Epithelial cell of esophagus (primary cell): ENCODE measurements at regions not wholly inside any gene's neighbourhood (a gene's known extent, or its start where the extent isn't known, plus 50 kb on each side); places are given as distances from the start of the nearest gene placed in this dataset.
A peak's percentile ranks its signal among the peaks of the same experiment; 100 is the strongest.
"Not testable (repeated sequence)": the region's sequence is repeated elsewhere in the genome, so short reads cannot be mapped to it uniquely, and the experiment has no call there.

ENCODE experiments used
- DNase-seq: peaks from one replicate; pipeline ENCODE4 v3.0.0; 2010; ENCODE audit warnings: low read depth
- H3K4me3 ChIP-seq: 2 replicates; pipeline ENCODE4 v1.5.1; 2011; ENCODE audit warnings: mild to moderate bottlenecking, low read length, control low read depth
- TF ChIP-seq, protein P1 (sequence below): IDR thresholded peaks from 2 replicates; pipeline ENCODE4 v1.5.1; 2011; ENCODE audit warnings: low read depth, mild to moderate bottlenecking, low read length, control low read depth, inconsistent platforms; ENCODE audit not compliant: insufficient read depth; ENCODE audit errors: missing control alignments

DNA sequence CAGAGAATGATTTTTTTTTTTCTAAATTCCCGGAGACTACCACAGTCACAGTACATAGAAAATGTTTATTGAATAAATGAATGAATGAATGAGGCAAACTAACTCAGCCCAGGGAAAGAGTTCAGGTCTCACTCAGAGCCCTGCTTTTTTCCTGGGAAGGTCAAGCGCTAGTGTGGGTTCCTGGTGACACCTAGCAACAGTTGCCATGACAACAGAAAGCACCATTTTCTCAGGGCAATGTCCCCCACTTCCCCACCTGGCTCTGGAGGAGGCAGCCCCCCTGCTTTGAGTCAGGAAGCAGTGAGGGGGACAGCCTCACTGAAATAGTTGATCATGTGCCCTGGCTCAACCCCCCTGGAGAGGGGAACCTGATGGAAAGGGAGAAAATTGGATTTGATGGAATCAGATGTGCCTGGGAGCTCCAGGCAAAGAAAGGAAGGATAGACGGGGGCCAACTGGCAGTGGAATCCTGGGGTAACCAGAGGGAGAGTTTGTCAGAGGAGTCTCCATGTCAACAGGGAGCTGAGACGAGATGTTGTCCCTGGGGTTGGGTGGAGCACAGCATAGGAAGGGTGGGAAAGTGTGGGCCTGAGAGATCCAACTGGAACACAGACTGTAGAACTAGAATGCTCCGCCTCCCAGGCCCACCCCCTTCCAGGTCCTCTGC lies 242.2 kb upstream of the CCL2 start:
- TF ChIP-seq, protein P1, sequence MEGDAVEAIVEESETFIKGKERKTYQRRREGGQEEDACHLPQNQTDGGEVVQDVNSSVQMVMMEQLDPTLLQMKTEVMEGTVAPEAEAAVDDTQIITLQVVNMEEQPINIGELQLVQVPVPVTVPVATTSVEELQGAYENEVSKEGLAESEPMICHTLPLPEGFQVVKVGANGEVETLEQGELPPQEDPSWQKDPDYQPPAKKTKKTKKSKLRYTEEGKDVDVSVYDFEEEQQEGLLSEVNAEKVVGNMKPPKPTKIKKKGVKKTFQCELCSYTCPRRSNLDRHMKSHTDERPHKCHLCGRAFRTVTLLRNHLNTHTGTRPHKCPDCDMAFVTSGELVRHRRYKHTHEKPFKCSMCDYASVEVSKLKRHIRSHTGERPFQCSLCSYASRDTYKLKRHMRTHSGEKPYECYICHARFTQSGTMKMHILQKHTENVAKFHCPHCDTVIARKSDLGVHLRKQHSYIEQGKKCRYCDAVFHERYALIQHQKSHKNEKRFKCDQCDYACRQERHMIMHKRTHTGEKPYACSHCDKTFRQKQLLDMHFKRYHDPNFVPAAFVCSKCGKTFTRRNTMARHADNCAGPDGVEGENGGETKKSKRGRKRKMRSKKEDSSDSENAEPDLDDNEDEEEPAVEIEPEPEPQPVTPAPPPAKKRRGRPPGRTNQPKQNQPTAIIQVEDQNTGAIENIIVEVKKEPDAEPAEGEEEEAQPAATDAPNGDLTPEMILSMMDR, result no peak
- no peak overlapping the region for H3K4me3 ChIP-seq
- no peak for DNase-seq

DNA sequence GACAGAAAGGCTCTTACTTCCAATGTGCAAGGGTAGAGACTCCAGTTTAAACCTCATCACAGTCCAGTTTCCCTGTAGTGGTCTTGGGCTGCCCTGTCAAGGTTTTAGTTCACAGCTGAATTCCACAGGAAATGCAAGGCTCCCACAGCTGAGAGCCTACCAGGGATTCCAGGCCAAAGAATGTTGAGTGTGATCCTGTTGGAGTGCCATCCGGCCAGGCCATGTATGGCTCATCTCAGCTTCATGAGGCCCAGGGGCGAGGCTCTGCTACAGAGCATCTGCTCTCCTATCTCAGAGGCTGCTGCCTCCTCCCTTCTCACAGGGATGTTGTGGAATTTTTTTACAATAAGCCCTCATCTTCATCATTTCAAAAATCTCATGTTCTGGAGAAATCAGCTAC lies 239.8 kb upstream of the CCL2 start:
- TF ChIP-seq, protein P1, result no peak
- no peak overlapping the region for H3K4me3 ChIP-seq
- no peak for DNase-seq

DNA sequence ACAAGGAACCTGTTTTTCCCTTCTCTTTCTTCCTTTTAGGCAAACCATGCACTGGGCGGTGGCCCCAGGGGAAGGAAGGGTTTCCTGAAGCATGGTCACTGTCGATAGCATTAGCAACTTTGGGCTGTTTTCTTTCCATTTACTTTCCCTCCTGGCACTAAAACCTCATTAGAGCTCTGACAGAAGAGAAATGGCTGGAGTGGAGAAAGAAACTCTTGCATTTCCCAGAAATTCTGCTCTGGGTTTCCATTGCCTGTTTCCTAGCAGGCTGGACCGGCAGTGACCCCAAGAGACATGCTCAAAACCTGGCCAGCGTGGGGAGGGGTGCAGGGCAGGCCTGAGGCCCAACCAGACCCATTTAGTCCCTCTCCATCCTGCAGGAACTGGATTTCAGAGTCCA lies 230.7 kb upstream of the CCL2 start:
- TF ChIP-seq, protein P1, result no peak
- DNase-seq, result no peak
- H3K4me3 ChIP-seq, result no peak overlapping the region

DNA sequence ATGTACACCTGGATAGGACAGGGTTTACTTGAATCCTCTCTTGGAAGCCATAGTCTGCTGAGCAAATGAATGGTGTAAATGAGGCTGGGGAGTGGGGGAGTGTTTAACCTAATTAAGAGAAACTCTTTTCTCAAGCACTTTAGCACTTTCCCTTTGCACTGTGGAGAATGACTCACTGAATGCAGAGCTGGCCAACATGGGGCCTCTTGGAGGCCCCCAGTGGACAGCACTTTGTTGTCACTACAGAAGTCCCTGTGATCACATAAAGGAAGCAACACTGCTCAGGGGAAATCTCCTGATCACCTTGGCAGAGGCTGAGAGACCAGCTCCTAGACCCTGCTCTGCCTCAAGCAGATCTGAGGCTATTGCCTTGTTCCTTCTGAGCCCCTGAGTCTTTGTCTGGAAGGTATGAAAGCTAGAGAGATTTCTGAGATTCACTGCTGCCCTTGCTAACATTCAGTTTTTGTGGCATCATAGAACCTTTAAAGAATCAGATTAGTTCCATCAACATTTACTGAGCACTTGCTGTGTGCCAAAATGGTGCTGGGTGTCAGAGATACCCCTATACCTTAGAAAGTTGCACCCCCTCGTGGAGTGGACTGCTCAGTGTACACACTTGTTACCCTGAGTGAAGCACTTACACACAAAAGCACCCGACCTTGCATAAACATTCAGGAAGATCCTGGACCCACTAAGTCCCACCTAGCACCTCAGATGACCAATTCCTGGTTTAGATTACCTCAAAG lies 230.1 kb upstream of the CCL2 start:
- H3K4me3 ChIP-seq, result no peak overlapping the region
- TF ChIP-seq, protein P1, result no peak
- no peak for DNase-seq

DNA sequence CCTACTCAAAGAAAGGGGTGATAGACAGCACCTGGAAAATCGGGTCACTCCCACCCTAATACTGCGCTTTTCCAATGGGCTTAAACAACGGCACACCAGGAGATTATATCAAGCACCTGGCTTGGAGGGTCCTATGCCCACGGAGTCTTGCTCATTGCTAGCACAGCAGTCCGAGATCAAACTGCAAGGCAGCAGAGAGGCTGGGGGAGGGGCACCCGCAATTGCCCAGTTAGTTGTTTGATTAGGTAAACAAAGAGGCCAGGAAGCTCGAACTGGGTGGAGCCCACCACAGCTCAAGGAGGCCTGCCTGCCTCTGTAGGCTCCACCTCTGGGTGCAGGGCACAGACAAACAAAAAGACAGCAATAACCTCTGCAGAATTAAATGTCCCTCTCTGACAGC lies 224.5 kb upstream of the CCL2 start:
- H3K4me3 ChIP-seq, DNase-seq: not testable (repeated sequence)

DNA sequence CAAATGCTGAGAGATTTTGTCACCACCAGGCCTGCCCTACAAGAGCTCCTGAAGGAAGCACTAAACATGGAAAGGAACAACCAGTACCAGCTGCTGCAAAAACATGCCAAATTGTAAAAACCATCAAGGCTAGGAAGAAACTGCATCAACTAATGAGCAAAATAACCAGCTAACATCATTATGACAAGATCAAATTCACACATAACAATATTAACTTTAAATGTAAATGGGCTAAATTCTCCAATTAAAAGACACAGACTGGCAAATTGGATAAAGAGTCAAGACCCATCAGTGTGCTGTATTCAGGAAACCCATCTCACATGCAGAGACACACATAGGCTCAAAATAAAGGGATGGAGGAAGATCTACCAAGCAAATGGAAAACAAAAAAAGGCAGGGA lies 222.8 kb upstream of the CCL2 start:
- not testable (repeated sequence) for H3K4me3 ChIP-seq, DNase-seq

DNA sequence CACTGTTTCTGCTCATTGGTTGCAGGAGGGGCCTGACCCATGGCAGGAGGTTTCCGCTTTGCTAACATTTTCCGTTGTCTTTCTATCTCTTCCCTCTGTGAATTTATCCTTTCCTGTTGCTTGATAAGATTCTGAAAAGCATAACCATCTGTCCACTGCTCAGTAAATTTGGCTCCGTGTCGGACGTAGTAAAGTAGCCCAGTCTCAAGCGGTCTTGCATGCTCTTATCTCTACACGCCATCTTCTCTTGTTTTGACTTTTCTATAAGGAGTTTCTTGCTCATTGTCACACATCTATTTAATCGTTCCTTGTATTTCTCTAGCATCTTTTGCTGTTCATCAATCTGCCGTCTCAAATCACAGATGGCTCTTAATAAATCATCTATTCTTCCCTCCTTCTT lies 216.3 kb upstream of the CCL2 start:
- DNase-seq, H3K4me3 ChIP-seq: not testable (repeated sequence)

DNA sequence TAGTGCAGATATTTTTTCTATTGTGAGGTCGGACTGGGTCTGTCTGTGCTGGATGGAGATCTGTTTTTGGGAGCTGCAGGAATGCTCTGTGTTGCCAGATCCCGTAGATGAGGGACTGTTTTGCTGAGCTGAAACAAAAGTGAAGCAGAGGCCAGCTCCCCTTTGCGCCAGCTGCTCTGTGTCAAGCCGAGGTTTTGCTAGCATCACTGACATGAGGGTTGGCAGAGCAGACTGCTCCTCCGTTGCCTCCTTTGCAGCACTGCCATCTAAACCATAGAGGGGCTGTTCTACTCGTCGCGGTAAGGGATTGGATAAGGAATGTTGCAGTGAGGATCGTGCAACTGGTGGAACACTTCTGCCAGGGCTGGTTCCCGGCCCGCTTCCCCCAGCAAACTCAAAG lies 215.9 kb upstream of the CCL2 start:
- not testable (repeated sequence) for H3K4me3 ChIP-seq, DNase-seq

DNA sequence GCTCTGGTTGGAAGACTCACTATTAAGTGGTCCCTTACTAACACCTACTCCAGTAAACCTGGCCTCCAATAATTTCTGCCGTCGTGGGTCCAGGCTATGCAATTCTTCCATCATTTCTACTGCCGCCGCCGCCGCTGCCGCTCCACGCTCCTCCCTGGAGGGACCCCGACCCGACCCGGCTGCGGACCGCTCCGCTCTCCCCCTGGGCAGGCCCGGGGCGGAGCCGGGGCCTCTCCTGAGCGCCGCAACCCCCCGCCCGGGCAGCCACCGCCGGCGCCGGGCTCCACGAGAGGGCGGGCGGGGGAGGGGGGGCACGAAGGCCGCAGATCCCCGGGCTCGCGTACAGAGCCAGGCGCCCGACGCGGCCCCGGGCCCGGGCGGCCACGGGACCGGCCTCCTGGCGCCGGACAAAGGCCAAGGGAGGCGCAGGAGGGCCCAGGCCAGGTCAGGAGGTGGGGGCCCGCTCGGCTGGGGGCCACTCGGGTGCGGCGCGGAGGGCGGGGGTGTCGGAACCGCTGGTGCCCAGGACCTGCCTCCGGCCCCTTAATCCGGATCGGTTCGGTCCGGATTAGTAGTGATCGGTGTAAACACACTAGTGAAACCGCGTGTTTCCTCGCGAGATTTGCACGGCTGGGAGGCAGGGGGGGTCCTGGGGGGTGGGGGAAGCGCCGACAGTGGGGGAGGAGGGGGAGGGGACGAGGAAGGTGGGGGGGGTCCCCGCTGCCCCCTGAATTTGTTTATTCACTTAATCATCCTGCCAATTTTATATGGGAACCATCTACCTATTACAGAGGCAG lies 215.1 kb upstream of the CCL2 start:
- not testable (repeated sequence) for H3K4me3 ChIP-seq
- peak; percentile 6 for DNase-seq
